Endothelial cell of umbilical vein (primary cell): ENCODE measurements at regions not wholly inside any gene's neighbourhood (a gene's known extent, or its start where the extent isn't known, plus 50 kb on each side); places are given as distances from the start of the nearest gene placed in this dataset.

ENCODE experiments used
- BruUV-seq: library from RNA; stranded (reverse); fragments of 400-500 nt; replicated peaks from 2 replicates; lab custom pipeline; 2021; lab: Mats Ljungman, UMichigan
- CTCF ChIA-PET: fragments of 300-600, 350-600 bp; sonication (Branson Sonifier 250); formaldehyde crosslinking; loops from one replicate; lab custom pipeline; 2021; ENCODE audit warnings: antibody characterized with exemption, inconsistent platforms; lab: Charles Lee
- POLR2A ChIA-PET: fragments of 300-600, 350-600 bp; sonication (Branson Sonifier 250); formaldehyde crosslinking; loops from one replicate; lab custom pipeline; 2021; ENCODE audit warnings: antibody characterized with exemption, inconsistent platforms; lab: Charles Lee
- DNase-seq: peaks from one replicate; pipeline ENCODE4 v3.0.0-alpha.2; 2011; ENCODE audit warnings: low read depth, low spot score
- FAIRE-seq: peaks from 2 replicates; lab custom pipeline; 2011; peaks lifted over from hg19 to GRCh38; lab: Jason Lieb, UNC
- H2AFZ ChIP-seq: 2 replicates; pipeline ENCODE4 v1.6.0; 2012; ENCODE audit warnings: low read depth, low read length, control low read depth, inconsistent platforms
- H3K27ac ChIP-seq: 2 replicates; pipeline ENCODE4 v1.5.1; 2011; ENCODE audit warnings: low read depth, mild to moderate bottlenecking, control low read depth, low read length, moderate library complexity; ENCODE audit not compliant: insufficient read depth
- H3K27me3 ChIP-seq, 2 experiments: 2 replicates each; pipeline versions ENCODE4 v1.6.0 to v1.6.1; 2011; ENCODE audit warnings: low read length in 2 of 2, mixed read lengths in 1 of 2; ENCODE audit not compliant: control insufficient read depth in 2 of 2, insufficient read depth in 2 of 2
- H3K36me3 ChIP-seq, 2 experiments: 2 replicates in 1 of 2; 3 replicates in 1 of 2; pipeline ENCODE4 v1.5.1; 2011; ENCODE audit warnings: low read length in 2 of 2, mild to moderate bottlenecking in 1 of 2, moderate library complexity in 1 of 2; ENCODE audit not compliant: control insufficient read depth in 2 of 2, insufficient read depth in 2 of 2; ENCODE audit errors: extremely low read depth in 1 of 2
- H3K4me1 ChIP-seq: 3 replicates; pipeline ENCODE4 v1.5.1; 2011; ENCODE audit warnings: mild to moderate bottlenecking, low read length; ENCODE audit not compliant: control insufficient read depth, insufficient read depth; ENCODE audit errors: extremely low read depth
- H3K4me2 ChIP-seq: 2 replicates; pipeline ENCODE4 v1.6.1; 2011; ENCODE audit warnings: low read length, control low read depth, mixed read lengths; ENCODE audit not compliant: insufficient read depth
- H3K4me3 ChIP-seq, 3 experiments: fragments of 200-600 bp in 1 of 3; sonication (generic), shearing (Covaris generic) in 1 of 3; replicated peaks in 1 of 3; 2 replicates each; pipeline ENCODE4 v1.5.1; 2011 to 2016; ENCODE audit warnings: control low read depth in 3 of 3, low read length in 3 of 3, mild to moderate bottlenecking in 2 of 3, inconsistent platforms in 1 of 3, low read depth in 1 of 3, moderate library complexity in 1 of 3; ENCODE audit not compliant: insufficient read depth in 1 of 3
- H3K79me2 ChIP-seq: 2 replicates; pipeline ENCODE4 v1.6.0; 2012; ENCODE audit warnings: low read length, inconsistent platforms; ENCODE audit not compliant: control insufficient read depth, insufficient read depth
- H3K9ac ChIP-seq: replicated peaks from 2 replicates; pipeline ENCODE3; 2011; ENCODE audit warnings: low read length, control low read depth; ENCODE audit not compliant: insufficient read depth; ENCODE audit errors: extremely low read depth
- H3K9me1 ChIP-seq: replicated peaks from 3 replicates; pipeline ENCODE4 v1.6.0; 2011; ENCODE audit warnings: mild to moderate bottlenecking, low read length; ENCODE audit not compliant: control insufficient read depth, insufficient read depth; ENCODE audit errors: extremely low read depth
- H3K9me3 ChIP-seq: replicated peaks from 2 replicates; pipeline ENCODE4 v1.5.1; 2012; ENCODE audit warnings: low read length, inconsistent platforms; ENCODE audit not compliant: control insufficient read depth, insufficient read depth
- H4K20me1 ChIP-seq: replicated peaks from 2 replicates; pipeline ENCODE3; 2011; ENCODE audit warnings: mild to moderate bottlenecking, low read length; ENCODE audit not compliant: control insufficient read depth, insufficient read depth; ENCODE audit errors: extremely low read depth
- EZH2 ChIP-seq: IDR thresholded peaks from 2 replicates; pipeline ENCODE4 v1.6.1; 2012; ENCODE audit warnings: borderline replicate concordance, low read depth, mild to moderate bottlenecking, moderate library complexity, low read length, inconsistent platforms; ENCODE audit not compliant: severe bottlenecking
- FOS ChIP-seq: IDR thresholded peaks from 2 replicates; pipeline ENCODE4 v1.6.1; 2011; ENCODE audit warnings: mild to moderate bottlenecking, low read length, moderate library complexity, borderline replicate concordance; ENCODE audit not compliant: insufficient read depth
- GATA2 ChIP-seq: IDR thresholded peaks from 2 replicates; pipeline ENCODE4 v1.7.0; 2011; ENCODE audit warnings: low read depth, mild to moderate bottlenecking, moderate library complexity, mixed read lengths, low read length; ENCODE audit not compliant: insufficient read length, insufficient read depth
- JUN ChIP-seq: IDR thresholded peaks from 2 replicates; pipeline ENCODE4 v1.6.1; 2011; ENCODE audit warnings: borderline replicate concordance, low read depth; ENCODE audit not compliant: insufficient read length, insufficient read depth
- MAX ChIP-seq: IDR thresholded peaks from 2 replicates; pipeline ENCODE4 v1.6.1; 2011; ENCODE audit not compliant: insufficient read depth, insufficient read length
- MYC ChIP-seq: IDR thresholded peaks from one replicate; pipeline ENCODE4 v1.6.1; 2011; ENCODE audit warnings: mild to moderate bottlenecking, low read depth, low read length
- POLR2A ChIP-seq: IDR thresholded peaks from 2 replicates; pipeline ENCODE4 v1.6.1; 2012; ENCODE audit warnings: low read depth, mild to moderate bottlenecking, control low read depth, low read length
- POLR2AphosphoS5 ChIP-seq: IDR thresholded peaks from 2 replicates; pipeline ENCODE4 v1.6.1; 2012; ENCODE audit warnings: low read depth, mild to moderate bottlenecking, control low read depth, low read length, moderate library complexity; ENCODE audit not compliant: insufficient read depth
- dilution Hi-C: fragments of 300-500 bp; cut with MboI; formaldehyde crosslinking; loops from one replicate; pipeline ENCODE4 v1.15.0; 2019; ENCODE audit warnings: low sequenced_read_pairs; ENCODE audit not compliant: extremely low pct_ligation_motif_present
- intact Hi-C: fragments of 100-400 bp; cut with micrococcal nuclease; formaldehyde crosslinking; loops from one replicate; pipeline ENCODE4 v1.10.0; 2022
- TF ChIP-seq, protein P1 (sequence below), 2 donors: IDR thresholded peaks; 1 replicate in 1 of 2; 2 replicates in 1 of 2; pipeline ENCODE4 v1.5.1; 2011; ENCODE audit warnings: low read length in 2 of 2, mild to moderate bottlenecking in 2 of 2, moderate library complexity in 2 of 2, control low read depth in 1 of 2, inconsistent platforms in 1 of 2, low read depth in 1 of 2; ENCODE audit not compliant: insufficient read depth in 1 of 2; ENCODE audit errors: extremely low read depth in 1 of 2

DNA sequence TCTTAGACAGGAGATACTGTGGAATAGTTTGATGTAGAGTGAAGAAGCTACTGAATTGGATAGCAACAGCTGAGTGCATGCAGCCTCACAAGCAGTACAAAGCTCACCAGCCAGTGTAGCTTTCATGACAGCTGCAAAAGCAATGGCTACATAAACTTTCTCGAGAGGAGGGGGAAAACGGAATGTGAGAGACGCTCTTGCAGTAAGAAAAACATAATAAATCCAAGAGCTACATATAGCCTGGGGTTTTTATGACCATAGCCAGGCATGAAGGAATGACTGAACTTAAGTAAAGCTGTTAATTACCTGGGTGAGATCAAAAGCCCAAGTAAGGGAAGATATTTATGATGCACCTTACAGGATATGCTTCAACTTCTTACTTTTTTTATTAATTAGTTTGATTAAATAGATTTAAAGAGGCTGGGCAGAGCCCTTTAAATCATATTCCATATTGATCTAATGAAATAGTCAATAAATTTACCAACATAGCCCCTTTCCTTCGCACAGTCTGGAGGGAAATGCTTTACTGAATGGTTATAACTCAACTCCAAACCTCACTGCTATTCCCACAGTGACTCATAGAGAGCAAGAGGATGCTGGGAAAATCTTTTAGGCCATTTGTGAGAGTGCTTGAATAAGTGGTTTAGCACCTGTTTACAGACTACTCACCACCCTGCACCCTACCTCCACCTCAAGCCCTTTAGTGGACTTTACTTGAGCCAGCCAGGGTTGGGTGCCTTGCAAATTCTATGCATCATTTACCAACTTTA is 407.2 kb upstream of the CLINT1 start:
- H3K27me3 ChIP-seq = no peaks in the 10 kb centered on the region
- no peaks in the 10 kb centered on the region for H4K20me1 ChIP-seq
- dilution Hi-C loops (no loop called here), intact Hi-C loops (no loop called here)
- H2AFZ ChIP-seq = no peak overlapping the region
- CTCF ChIA-PET = interaction anchor here (1.0 kb wide), 1 partner anchor 191 kb away, joined by 3 read pairs; no protein-coding TSS in a partner anchor
- no peaks in the 10 kb centered on the region for H3K9me3 ChIP-seq
- no TSS peak for BruUV-seq
- H3K4me2 ChIP-seq = no peak overlapping the region
- TF ChIP-seq, protein P1, sequence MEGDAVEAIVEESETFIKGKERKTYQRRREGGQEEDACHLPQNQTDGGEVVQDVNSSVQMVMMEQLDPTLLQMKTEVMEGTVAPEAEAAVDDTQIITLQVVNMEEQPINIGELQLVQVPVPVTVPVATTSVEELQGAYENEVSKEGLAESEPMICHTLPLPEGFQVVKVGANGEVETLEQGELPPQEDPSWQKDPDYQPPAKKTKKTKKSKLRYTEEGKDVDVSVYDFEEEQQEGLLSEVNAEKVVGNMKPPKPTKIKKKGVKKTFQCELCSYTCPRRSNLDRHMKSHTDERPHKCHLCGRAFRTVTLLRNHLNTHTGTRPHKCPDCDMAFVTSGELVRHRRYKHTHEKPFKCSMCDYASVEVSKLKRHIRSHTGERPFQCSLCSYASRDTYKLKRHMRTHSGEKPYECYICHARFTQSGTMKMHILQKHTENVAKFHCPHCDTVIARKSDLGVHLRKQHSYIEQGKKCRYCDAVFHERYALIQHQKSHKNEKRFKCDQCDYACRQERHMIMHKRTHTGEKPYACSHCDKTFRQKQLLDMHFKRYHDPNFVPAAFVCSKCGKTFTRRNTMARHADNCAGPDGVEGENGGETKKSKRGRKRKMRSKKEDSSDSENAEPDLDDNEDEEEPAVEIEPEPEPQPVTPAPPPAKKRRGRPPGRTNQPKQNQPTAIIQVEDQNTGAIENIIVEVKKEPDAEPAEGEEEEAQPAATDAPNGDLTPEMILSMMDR (IDR thresholded peaks at IDR 0.05; ENCODE audit: extremely low read depth in 1 of 2, insufficient read depth in 1 of 2, low read depth in 1 of 2, low read length in 2 of 2) = no peak
- no peak for TF ChIP-seq JUN
- no peak for TF ChIP-seq GATA2
- TF ChIP-seq POLR2AphosphoS5 = no peak
- no peak for TF ChIP-seq MYC
- no peak for TF ChIP-seq MAX
- no peak for TF ChIP-seq POLR2A
- no peak for TF ChIP-seq EZH2
- no peak for TF ChIP-seq FOS
- no peak overlapping the region for H3K4me3 ChIP-seq
- H3K27ac ChIP-seq = no peak overlapping the region
- no peaks in the 10 kb centered on the region for H3K9me1 ChIP-seq
- H3K4me1 ChIP-seq = no peaks in the 10 kb centered on the region
- H3K36me3 ChIP-seq = no peaks in the 10 kb centered on the region
- DNase-seq (no peak), FAIRE-seq (no peak)
- POLR2A ChIA-PET = no interaction called here
- H3K79me2 ChIP-seq = no peaks in the 10 kb centered on the region
- no peak overlapping the region for H3K9ac ChIP-seq
